NCI-H2171 treated with DMSO at 0.1 percent for 48 hours (cell line): ENCODE measurements at regions not wholly inside any gene's neighbourhood (a gene's known extent, or its start where the extent isn't known, plus 50 kb on each side); places are given as distances from the start of the nearest gene placed in this dataset.

ENCODE experiments used
- DNase-seq: peaks from one replicate; lab custom pipeline; 2025; lab: John Stamatoyannopoulos, UW

DNA sequence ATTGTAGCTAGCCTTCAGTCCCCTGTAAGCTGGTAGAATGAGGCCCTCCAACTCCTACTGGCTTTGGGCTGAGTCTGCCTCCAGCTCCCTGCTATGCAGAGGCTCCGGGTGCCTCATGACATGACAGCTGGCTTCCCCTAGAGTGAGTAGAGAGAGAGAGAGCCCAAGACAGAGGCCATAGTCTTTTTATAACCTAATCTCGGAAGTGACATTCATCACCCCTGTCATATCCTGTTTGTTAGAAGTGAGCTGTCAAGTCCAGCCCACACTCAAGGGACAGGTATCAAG, 53.9 kb upstream of the CTBP2 start:
- DNase-seq, result no peak

GRCh38 chr10:125213541-125214282, 53.3 kb upstream of the CTBP2 start:
- no peak for DNase-seq

GRCh38 chr10:125212150-125212809, 51.9 kb upstream of the CTBP2 start:
- no peak for DNase-seq
